Choroid plexus epithelial cell (primary cell): ENCODE measurements at regions not wholly inside any gene's neighbourhood (a gene's known extent, or its start where the extent isn't known, plus 50 kb on each side); places are given as distances from the start of the nearest gene placed in this dataset.

ENCODE experiments used
- DNase-seq: peaks from one replicate; pipeline ENCODE4 v3.0.0-alpha.2; 2010; ENCODE audit warnings: low read depth
- H3K4me3 ChIP-seq: 2 replicates; pipeline ENCODE4 v1.5.1; 2011; ENCODE audit warnings: low read depth, mild to moderate bottlenecking, control low read depth, low read length, moderate library complexity
- TF ChIP-seq, protein P1 (sequence below): conservative IDR thresholded peaks from 2 replicates; pipeline ENCODE4 v1.5.1; 2011; ENCODE audit warnings: low read depth, mild to moderate bottlenecking, control low read depth, inconsistent platforms, low read length, moderate library complexity

DNA sequence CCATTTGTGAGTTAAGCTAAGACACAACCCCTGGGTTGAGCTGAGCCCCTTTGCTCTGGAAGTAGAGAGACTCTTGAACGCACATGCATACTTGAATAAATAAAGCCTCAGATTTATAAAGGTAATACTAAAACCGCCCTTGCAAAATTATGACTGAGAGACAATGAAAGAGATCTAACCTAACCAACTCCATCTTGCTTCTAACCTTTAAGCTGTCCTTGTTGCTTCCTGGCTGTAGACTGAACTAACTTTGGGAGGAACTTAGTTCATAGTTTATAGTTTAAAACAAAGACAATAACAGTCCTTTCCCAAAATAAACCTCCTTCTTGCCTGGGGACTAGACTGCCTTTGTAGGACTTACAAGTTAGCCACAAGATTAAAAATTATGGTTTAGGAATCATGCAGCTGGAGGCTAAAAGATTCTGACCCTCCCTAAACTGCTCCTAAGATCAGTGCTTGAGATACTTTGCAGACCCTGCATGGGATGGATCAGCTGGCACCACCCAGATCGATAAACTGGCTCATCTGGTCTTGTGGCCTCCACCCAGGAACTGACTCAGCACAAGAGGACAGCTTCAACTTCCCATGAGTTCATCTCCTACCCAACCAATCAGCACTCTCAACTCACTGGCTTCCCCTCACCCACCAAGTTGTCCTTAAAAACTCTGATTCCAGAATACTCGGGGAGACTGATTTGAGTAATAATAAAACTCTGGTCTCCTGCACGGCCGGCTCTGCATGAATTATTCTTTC, 240.2 kb upstream of the SLC14A2 start:
- H3K4me3 ChIP-seq = no peak overlapping the region
- DNase-seq = no peak
- TF ChIP-seq, protein P1, sequence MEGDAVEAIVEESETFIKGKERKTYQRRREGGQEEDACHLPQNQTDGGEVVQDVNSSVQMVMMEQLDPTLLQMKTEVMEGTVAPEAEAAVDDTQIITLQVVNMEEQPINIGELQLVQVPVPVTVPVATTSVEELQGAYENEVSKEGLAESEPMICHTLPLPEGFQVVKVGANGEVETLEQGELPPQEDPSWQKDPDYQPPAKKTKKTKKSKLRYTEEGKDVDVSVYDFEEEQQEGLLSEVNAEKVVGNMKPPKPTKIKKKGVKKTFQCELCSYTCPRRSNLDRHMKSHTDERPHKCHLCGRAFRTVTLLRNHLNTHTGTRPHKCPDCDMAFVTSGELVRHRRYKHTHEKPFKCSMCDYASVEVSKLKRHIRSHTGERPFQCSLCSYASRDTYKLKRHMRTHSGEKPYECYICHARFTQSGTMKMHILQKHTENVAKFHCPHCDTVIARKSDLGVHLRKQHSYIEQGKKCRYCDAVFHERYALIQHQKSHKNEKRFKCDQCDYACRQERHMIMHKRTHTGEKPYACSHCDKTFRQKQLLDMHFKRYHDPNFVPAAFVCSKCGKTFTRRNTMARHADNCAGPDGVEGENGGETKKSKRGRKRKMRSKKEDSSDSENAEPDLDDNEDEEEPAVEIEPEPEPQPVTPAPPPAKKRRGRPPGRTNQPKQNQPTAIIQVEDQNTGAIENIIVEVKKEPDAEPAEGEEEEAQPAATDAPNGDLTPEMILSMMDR = no peak

DNA sequence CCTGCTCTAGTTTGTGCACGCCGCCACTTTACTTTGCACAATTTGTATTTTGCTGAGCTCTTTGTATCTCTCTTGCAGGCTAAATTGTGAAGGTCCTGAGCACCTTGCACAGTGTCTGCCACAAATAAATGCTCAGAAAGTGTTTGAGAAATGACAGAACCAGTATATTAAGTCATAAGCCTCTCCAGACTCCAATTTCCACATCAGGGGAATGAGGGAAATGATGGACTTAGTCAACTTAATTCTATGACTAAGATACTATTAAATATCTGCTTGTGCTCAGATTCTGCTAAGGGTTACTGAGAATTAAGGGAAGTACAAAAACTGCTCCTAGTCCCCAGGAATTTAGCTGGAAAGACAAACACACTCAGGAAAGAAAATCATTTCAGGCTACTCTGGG, 239.1 kb upstream of the SLC14A2 start:
- H3K4me3 ChIP-seq = no peak overlapping the region
- no peak for DNase-seq
- TF ChIP-seq, protein P1 = no peak

DNA sequence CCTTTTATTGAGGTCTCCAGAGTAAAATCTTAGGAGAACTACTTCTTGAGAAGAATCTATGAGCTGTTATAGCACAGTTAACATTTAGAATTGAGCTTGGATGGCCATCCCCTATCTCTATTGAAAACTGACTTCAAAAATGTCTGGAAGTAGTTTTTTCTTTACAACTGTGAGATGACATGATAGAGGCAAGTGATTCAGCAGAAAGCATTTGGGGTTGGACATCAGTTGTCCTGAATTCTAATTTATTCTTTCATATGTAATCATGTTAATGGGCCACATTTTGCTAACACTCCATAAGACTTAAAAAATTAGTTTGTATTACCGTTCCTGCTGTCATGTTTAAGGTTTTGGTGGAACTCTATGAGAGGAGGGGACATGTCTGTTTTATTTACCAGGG, 237.0 kb upstream of the SLC14A2 start:
- no peak for DNase-seq
- TF ChIP-seq, protein P1 = no peak
- no peak overlapping the region for H3K4me3 ChIP-seq

DNA sequence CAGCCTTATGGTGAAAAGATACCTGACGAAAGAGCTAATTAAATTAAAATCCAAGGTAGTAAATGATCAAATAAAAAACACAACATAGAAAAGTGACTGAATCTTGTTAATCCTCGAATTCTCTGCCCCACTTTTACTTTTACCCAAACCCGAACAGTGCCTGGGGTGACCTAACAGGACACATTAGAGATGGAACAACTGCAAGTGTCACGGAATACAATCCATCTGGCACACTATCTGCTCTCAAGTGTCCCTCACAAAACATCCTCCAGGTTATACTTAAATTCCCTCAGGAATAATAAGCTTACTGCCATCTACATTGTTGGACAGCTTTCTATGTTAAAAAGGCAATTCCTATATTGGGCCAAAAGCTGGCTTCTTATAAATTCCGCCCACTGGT, 236.3 kb upstream of the SLC14A2 start:
- DNase-seq = no peak
- no peak overlapping the region for H3K4me3 ChIP-seq
- TF ChIP-seq, protein P1 = no peak

DNA sequence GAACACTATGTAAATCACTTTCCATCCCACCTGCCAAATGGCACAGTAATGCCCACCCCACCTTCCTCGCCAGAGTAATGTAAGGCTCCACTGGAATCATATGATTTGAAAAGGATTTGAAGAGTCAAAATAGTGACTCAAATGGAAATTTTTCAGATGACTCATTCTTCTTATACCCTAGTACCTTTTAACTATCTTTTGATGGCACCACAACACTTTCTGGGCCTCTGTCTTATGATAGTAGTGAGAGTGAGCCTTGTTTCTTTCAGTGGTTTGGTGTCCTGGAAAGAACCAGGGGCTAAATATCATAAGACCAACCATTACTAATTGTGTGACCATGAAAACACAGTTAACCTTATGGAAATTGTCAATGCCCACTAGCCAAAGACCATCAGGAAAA, 235.4 kb upstream of the SLC14A2 start:
- TF ChIP-seq, protein P1 = no peak
- no peak for DNase-seq
- no peak overlapping the region for H3K4me3 ChIP-seq

DNA sequence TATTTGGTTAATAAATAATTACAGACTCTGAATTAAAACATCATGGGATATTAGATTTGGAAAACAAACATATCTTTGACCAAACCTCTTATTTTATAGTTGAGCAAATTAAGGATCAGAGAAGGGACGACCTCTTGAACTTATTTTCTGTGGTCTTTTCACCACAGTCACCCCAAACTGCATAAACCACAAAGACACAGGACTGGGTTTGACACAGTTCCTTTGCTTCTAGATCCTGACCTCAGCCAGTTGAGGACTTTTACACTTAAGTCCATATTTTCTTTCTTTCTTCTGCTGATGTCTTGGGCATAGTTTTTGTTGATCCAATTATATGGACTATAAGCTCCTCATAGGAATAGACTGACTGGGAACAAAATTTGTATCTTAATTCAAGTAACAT, 234.0 kb upstream of the SLC14A2 start:
- H3K4me3 ChIP-seq = no peak overlapping the region
- TF ChIP-seq, protein P1 = no peak
- no peak for DNase-seq

DNA sequence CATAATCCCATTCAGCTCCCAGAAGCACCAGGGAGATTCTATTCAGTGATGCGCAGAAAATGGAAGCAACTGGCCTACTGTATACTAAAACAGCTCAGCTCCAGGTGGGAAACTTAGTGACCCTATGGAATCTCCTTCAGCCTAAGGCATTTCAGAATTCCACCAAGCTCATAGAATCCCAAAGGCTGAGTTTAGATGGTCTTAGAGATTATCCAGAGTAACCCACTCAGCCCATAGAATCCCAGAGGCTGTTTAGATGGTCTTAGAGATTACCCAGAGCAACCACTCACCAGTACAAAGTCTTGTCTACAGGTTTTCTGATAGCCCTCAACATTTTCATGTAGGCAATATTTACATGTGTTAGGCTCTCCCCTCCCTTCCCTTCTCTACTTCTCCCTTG, 232.0 kb upstream of the SLC14A2 start:
- TF ChIP-seq, protein P1 = no peak
- no peak for DNase-seq

More for the DNA sequence above, 232.0 kb upstream of the SLC14A2 start:
- no peak overlapping the region for H3K4me3 ChIP-seq
